ENCODE measurements at regions not wholly inside any gene's neighbourhood (a gene's known extent, or its start where the extent isn't known, plus 50 kb on each side); places are given as distances from the start of the nearest gene placed in this dataset.
A peak's percentile ranks its signal among the peaks of the same experiment; 100 is the strongest.

- Histone ChIP-seq H3K36me3 (replicated peaks in 1 of 2; ENCODE audit: control insufficient read depth in 1 of 2, insufficient read depth in 2 of 2, low read length in 2 of 2) (no peaks in the 10 kb centered on the region), H3K27ac (ENCODE audit: extremely low read length, insufficient read depth, low read length) (no peak overlapping the region), H2AFZ (ENCODE audit: low read length) (no peak overlapping the region), H4K20me1 (ENCODE audit: insufficient read depth, low read length) (no peaks in the 10 kb centered on the region), H3K79me2 (ENCODE audit: insufficient read depth, low read length) (no peaks in the 10 kb centered on the region), H3K4me2 (ENCODE audit: low read depth, low read length) (no peak overlapping the region), H3K27me3 (ENCODE audit: control insufficient read depth in 1 of 2, insufficient read depth in 2 of 2, low read length in 2 of 2) (peaks cover 23 to 93% of the 10 kb centered on the region in 2 experiments; a peak in 4 of 5 replicates), H3K4me3 (replicated peaks in 1 of 3; ENCODE audit: insufficient read depth in 1 of 3, low read depth in 2 of 3, low read length in 3 of 3) (no peak overlapping the region), H3K9ac (ENCODE audit: insufficient read depth, low read depth, low read length) (no peak overlapping the region), H3K4me1 (ENCODE audit: insufficient read depth, low read length) (no peaks in the 10 kb centered on the region), H3K9me3 (ENCODE audit: low read length) (no peaks in the 10 kb centered on the region)
- intact Hi-C loops (cut with micrococcal nuclease; ENCODE audit: unreplicated experiment) (no loop called here), in situ Hi-C loops (cut with HindIII; ENCODE audit: extremely low pct_ligation_motif_present, low pct_unique_long_range_greater_than_20kb) (no loop called here)
- POLR2A ChIA-PET = no interaction called here
- 3% methylated on average over 1 of the region's 1 CpG for WGBS (ENCODE audit: low lambda C conversion rate)
- no peak for ATAC-seq
- no peak for FAIRE-seq
- no TSS peak for BruUV-seq (replicated peaks)
- CTCF ChIA-PET (ENCODE audit: low intra/inter-chr PET ratio, low total read pairs) = no interaction called here
- DNase-seq (ENCODE audit: low spot score) = no peak
- TF ChIP-seq FOXA1 (IDR thresholded peaks at IDR 0.05) = 0 out of 2 replicates have a peak, but pooled peaks have one; percentile 43
- no peak for TF ChIP-seq FOXA1 (CRISPR knock-in tag; IDR thresholded peaks at IDR 0.05)
- TF ChIP-seq SMC3 (IDR thresholded peaks at IDR 0.05; ENCODE audit: low read length) = no peak
- no peak for TF ChIP-seq KDM2A (CRISPR knock-in tag; IDR thresholded peaks at IDR 0.05; ENCODE audit: borderline replicate concordance, low read depth)
- TF ChIP-seq CREB3 (CRISPR knock-in tag; IDR thresholded peaks at IDR 0.05) = no peak
- 0 out of 2 replicates have a peak, but pooled peaks have one; percentile 54 for TF ChIP-seq SOX6 (IDR thresholded peaks at IDR 0.05)
- TF ChIP-seq SOX6 (CRISPR knock-in tag; IDR thresholded peaks at IDR 0.05) = no peak
- no peak for TF ChIP-seq ZSCAN25 (CRISPR knock-in tag; IDR thresholded peaks at IDR 0.05)
- TF ChIP-seq TERF1 (CRISPR knock-in tag; IDR thresholded peaks at IDR 0.05) = no peak
- TF ChIP-seq NR0B2 (CRISPR knock-in tag; IDR thresholded peaks at IDR 0.05) = no peak
- no peak for TF ChIP-seq ZNF782 (CRISPR knock-in tag; IDR thresholded peaks at IDR 0.05; ENCODE audit: borderline replicate concordance)
- no peak for TF ChIP-seq ZNF136 (CRISPR knock-in tag; IDR thresholded peaks at IDR 0.05; ENCODE audit: low read depth)
- TF ChIP-seq ATF6 (CRISPR knock-in tag; conservative IDR thresholded peaks at IDR 0.05) = no peak
- no peak for TF ChIP-seq PTBP1 (IDR thresholded peaks at IDR 0.05; ENCODE audit: low read depth, low read length, poor library complexity, severe bottlenecking)
- TF ChIP-seq ARNTL (CRISPR knock-in tag; IDR thresholded peaks at IDR 0.05) = no peak
- TF ChIP-seq ZNF547 (CRISPR knock-in tag; IDR thresholded peaks at IDR 0.05) = no peak
- no peak for TF ChIP-seq FOSL1 (CRISPR knock-in tag; IDR thresholded peaks at IDR 0.05; ENCODE audit: borderline replicate concordance)
- no peak for TF ChIP-seq ZNF431 (CRISPR knock-in tag; IDR thresholded peaks at IDR 0.05; ENCODE audit: borderline replicate concordance, low read depth)
- peak; percentile 90; the same call in 1 of the 2 replicates for TF ChIP-seq PLRG1 (conservative IDR thresholded peaks at IDR 0.05)
- no peak for TF ChIP-seq CBX2 (IDR thresholded peaks at IDR 0.05; ENCODE audit: low read depth, low read length)
- TF ChIP-seq CBX2 (CRISPR knock-in tag; IDR thresholded peaks at IDR 0.05; ENCODE audit: low read depth) = no peak
- no peak for TF ChIP-seq ZNF790 (CRISPR knock-in tag; IDR thresholded peaks at IDR 0.05; ENCODE audit: borderline replicate concordance)
- TF ChIP-seq ZNF691 (CRISPR knock-in tag; IDR thresholded peaks at IDR 0.05; ENCODE audit: borderline replicate concordance, low read depth) = no peak
These were observed 59.3 kb upstream of the APCDD1L start for GRCh38 chr20:58574469-58574868.
